22Rv1 (cell line): ENCODE measurements at regions not wholly inside any gene's neighbourhood (a gene's known extent, or its start where the extent isn't known, plus 50 kb on each side); places are given as distances from the start of the nearest gene placed in this dataset.
"Not testable (repeated sequence)": the region's sequence is repeated elsewhere in the genome, so short reads cannot be mapped to it uniquely, and the experiment has no call there.

ENCODE experiments used
- ZFX ChIP-seq: fragments of 450-650 bp; IDR thresholded peaks from 2 replicates; pipeline ENCODE4 v1.6.1; 2017; ENCODE audit warnings: antibody characterized with exemption, borderline replicate concordance
- TF ChIP-seq, protein P1 (sequence below): fragments of 450-650 bp; IDR thresholded peaks from 2 replicates; pipeline ENCODE4 v1.5.1; 2017; ENCODE audit warnings: mild to moderate bottlenecking

DNA sequence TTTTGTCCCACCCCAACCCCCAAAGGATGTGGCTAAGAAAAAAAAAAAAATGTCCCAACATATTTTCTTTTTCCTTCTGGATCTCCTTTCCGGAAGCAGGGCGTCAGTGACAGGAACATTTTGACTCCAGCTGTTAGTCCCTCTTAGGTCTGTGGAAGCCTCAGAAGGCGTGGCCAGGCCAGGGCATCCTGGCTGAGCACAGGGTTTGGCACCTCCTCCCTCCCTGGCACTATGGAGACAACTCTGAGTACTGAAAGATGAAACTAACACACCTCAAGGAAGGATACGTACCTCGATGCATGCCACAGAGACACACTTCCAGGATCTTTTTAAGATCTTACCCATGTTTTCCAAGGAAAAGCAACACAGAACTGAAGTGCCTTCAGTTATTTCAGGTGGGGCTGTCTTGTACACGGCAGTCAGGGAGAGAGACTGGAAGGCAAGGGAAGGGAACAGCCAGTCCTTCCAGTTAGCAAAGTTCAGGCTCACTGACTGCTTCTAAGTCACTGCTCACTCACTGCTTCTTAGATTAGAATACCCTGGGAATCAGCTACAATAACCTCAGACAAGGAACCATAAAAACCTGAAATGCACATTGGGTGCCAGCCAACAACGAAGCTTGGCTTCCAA, 406.9 kb upstream of the NPAP1 start:
- TF ChIP-seq, protein P1, sequence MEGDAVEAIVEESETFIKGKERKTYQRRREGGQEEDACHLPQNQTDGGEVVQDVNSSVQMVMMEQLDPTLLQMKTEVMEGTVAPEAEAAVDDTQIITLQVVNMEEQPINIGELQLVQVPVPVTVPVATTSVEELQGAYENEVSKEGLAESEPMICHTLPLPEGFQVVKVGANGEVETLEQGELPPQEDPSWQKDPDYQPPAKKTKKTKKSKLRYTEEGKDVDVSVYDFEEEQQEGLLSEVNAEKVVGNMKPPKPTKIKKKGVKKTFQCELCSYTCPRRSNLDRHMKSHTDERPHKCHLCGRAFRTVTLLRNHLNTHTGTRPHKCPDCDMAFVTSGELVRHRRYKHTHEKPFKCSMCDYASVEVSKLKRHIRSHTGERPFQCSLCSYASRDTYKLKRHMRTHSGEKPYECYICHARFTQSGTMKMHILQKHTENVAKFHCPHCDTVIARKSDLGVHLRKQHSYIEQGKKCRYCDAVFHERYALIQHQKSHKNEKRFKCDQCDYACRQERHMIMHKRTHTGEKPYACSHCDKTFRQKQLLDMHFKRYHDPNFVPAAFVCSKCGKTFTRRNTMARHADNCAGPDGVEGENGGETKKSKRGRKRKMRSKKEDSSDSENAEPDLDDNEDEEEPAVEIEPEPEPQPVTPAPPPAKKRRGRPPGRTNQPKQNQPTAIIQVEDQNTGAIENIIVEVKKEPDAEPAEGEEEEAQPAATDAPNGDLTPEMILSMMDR, result not testable (repeated sequence)
- TF ChIP-seq ZFX, result not testable (repeated sequence)
